ENCODE measurements at regions not wholly inside any gene's neighbourhood (a gene's known extent, or its start where the extent isn't known, plus 50 kb on each side); places are given as distances from the start of the nearest gene placed in this dataset.
"Not testable (repeated sequence)": the region's sequence is repeated elsewhere in the genome, so short reads cannot be mapped to it uniquely, and the experiment has no call there.

- not testable (repeated sequence) for H3K27me3 ChIP-seq; H3K9me3 ChIP-seq (ENCODE audit: low read depth); H3K4me3 ChIP-seq; H3K4me1 ChIP-seq (ENCODE audit: low read depth); DNase-seq (ENCODE audit: low read depth in 1 of 2, low spot score in 1 of 2); H3K27ac ChIP-seq; H3K36me3 ChIP-seq
Measured at GRCh38 chr7:32662509-32662908, 167.2 kb downstream of the AVL9 start.

- Histone ChIP-seq H3K27ac (no peak overlapping the region), H3K9me3 (ENCODE audit: low read depth) (no peaks in the 10 kb centered on the region), H3K36me3 (no peaks in the 10 kb centered on the region), H3K27me3 (no peaks in the 10 kb centered on the region), H3K4me3 (no peak overlapping the region), H3K4me1 (ENCODE audit: low read depth) (peaks cover 6% of the 10 kb centered on the region)
- no peak for TF ChIP-seq CTCF (IDR thresholded peaks at IDR 0.05; ENCODE audit: low read depth, low read length)
- no peak for DNase-seq (ENCODE audit: low read depth in 1 of 2, low spot score in 1 of 2)
Measured at GRCh38 chr7:32661929-32662328, 166.6 kb downstream of the AVL9 start.

GRCh38 chr7:32661501-32661900 is 166.2 kb downstream of the AVL9 start:
- Histone ChIP-seq H3K36me3 (no peaks in the 10 kb centered on the region), H3K27ac (no peak overlapping the region), H3K9me3 (ENCODE audit: low read depth) (no peaks in the 10 kb centered on the region), H3K4me3 (no peak overlapping the region), H3K4me1 (ENCODE audit: low read depth) (peaks cover 6% of the 10 kb centered on the region), H3K27me3 (no peaks in the 10 kb centered on the region)
- no peak for TF ChIP-seq CTCF (IDR thresholded peaks at IDR 0.05; ENCODE audit: low read depth, low read length)
- DNase-seq (ENCODE audit: low read depth in 1 of 2, low spot score in 1 of 2): no peak

GRCh38 chr7:32660936-32661335 is 165.6 kb downstream of the AVL9 start:
- H3K27ac ChIP-seq: no peak overlapping the region
- no peaks in the 10 kb centered on the region for H3K27me3 ChIP-seq
- H3K36me3 ChIP-seq: no peaks in the 10 kb centered on the region
- H3K4me3 ChIP-seq: no peak overlapping the region
- DNase-seq (ENCODE audit: low read depth in 1 of 2, low spot score in 1 of 2): peak in 1 of 2 donors; percentile 13
- H3K4me1 ChIP-seq (ENCODE audit: low read depth): peaks cover 6% of the 10 kb centered on the region
- no peak for TF ChIP-seq CTCF (IDR thresholded peaks at IDR 0.05; ENCODE audit: low read depth, low read length)
- no peaks in the 10 kb centered on the region for H3K9me3 ChIP-seq (ENCODE audit: low read depth)

GRCh38 chr7:32659853-32660252 is 164.6 kb downstream of the AVL9 start:
- no peaks in the 10 kb centered on the region for H3K36me3 ChIP-seq

GRCh38 chr7:32658467-32658869 is 163.2 kb downstream of the AVL9 start:
- no peak for DNase-seq (ENCODE audit: low read depth in 1 of 2, low spot score in 1 of 2)
- no peaks in the 10 kb centered on the region for H3K9me3 ChIP-seq (ENCODE audit: low read depth)
- no peaks in the 10 kb centered on the region for H3K36me3 ChIP-seq
- H3K27me3 ChIP-seq: no peaks in the 10 kb centered on the region
- no peak for TF ChIP-seq CTCF (IDR thresholded peaks at IDR 0.05; ENCODE audit: low read depth, low read length)
- H3K4me3 ChIP-seq: no peak overlapping the region
- H3K27ac ChIP-seq: no peak overlapping the region
- H3K4me1 ChIP-seq (ENCODE audit: low read depth): peaks cover 6% of the 10 kb centered on the region

More at GRCh38 chr7:32659853-32660252, 164.6 kb downstream of the AVL9 start:
- Histone ChIP-seq H3K27me3 (no peaks in the 10 kb centered on the region), H3K9me3 (ENCODE audit: low read depth) (no peaks in the 10 kb centered on the region), H3K4me3 (no peak overlapping the region), H3K27ac (no peak overlapping the region), H3K4me1 (ENCODE audit: low read depth) (peaks cover 6% of the 10 kb centered on the region)
- DNase-seq (ENCODE audit: low read depth in 1 of 2, low spot score in 1 of 2): no peak
- TF ChIP-seq CTCF (IDR thresholded peaks at IDR 0.05; ENCODE audit: low read depth, low read length): no peak
